ENCODE measurements at regions not wholly inside any gene's neighbourhood (a gene's known extent, or its start where the extent isn't known, plus 50 kb on each side); places are given as distances from the start of the nearest gene placed in this dataset.

GRCh38 chr1:234701737-234702341, 91.9 kb upstream of the IRF2BP2 start:
- H3K27ac ChIP-seq: no peak overlapping the region
- H3K4me1 ChIP-seq: peaks cover 18% of the 10 kb centered on the region
- H3K27me3 ChIP-seq: no peaks in the 10 kb centered on the region
- intact Hi-C loops (cut with DNase I): no loop called here
- no peak for TF ChIP-seq CTCF (IDR thresholded peaks at IDR 0.05)
- DNase-seq (no peak), ATAC-seq (no peak)
- no peaks in the 10 kb centered on the region for H3K9me3 ChIP-seq
- H3K36me3 ChIP-seq: no peaks in the 10 kb centered on the region
- H3K4me3 ChIP-seq: no peak overlapping the region

- no peak for TF ChIP-seq CTCF (IDR thresholded peaks at IDR 0.05)
- ATAC-seq (peak; percentile 64), DNase-seq (no peak)
- Histone ChIP-seq H3K36me3 (no peaks in the 10 kb centered on the region), H3K9me3 (no peaks in the 10 kb centered on the region), H3K27me3 (no peaks in the 10 kb centered on the region), H3K4me1 (peaks cover 7% of the 10 kb centered on the region), H3K4me3 (no peak overlapping the region), H3K27ac (no peak overlapping the region)
- intact Hi-C loops (cut with DNase I): no loop called here
Measured at GRCh38 chr1:234699795-234700665, 90.1 kb upstream of the IRF2BP2 start.

- ATAC-seq (no peak), DNase-seq (no peak)
- no peak for TF ChIP-seq CTCF (IDR thresholded peaks at IDR 0.05)
- intact Hi-C loops (cut with DNase I): no loop called here
- H3K9me3 ChIP-seq: no peaks in the 10 kb centered on the region
- H3K4me1 ChIP-seq: peaks cover 7% of the 10 kb centered on the region
- no peaks in the 10 kb centered on the region for H3K27me3 ChIP-seq
- H3K36me3 ChIP-seq: no peaks in the 10 kb centered on the region
- no peak overlapping the region for H3K4me3 ChIP-seq
- no peak overlapping the region for H3K27ac ChIP-seq
Measured at GRCh38 chr1:234698686-234699085, 88.7 kb upstream of the IRF2BP2 start.

GRCh38 chr1:234697741-234698140, 87.8 kb upstream of the IRF2BP2 start:
- no peak overlapping the region for H3K4me3 ChIP-seq
- no peak for TF ChIP-seq CTCF (IDR thresholded peaks at IDR 0.05)
- peaks cover 7% of the 10 kb centered on the region for H3K4me1 ChIP-seq
- H3K36me3 ChIP-seq: no peaks in the 10 kb centered on the region
- DNase-seq: no peak
- no peaks in the 10 kb centered on the region for H3K9me3 ChIP-seq
- no peak for ATAC-seq
- intact Hi-C loops (cut with DNase I): no loop called here
- no peaks in the 10 kb centered on the region for H3K27me3 ChIP-seq
- no peak overlapping the region for H3K27ac ChIP-seq

- H3K9me3 ChIP-seq: no peaks in the 10 kb centered on the region
- no peak for ATAC-seq
- TF ChIP-seq CTCF (IDR thresholded peaks at IDR 0.05): no peak
- H3K36me3 ChIP-seq: no peaks in the 10 kb centered on the region
- no peak overlapping the region for H3K4me3 ChIP-seq
- DNase-seq: no peak
- H3K27me3 ChIP-seq: no peaks in the 10 kb centered on the region
- H3K27ac ChIP-seq: no peak overlapping the region
- intact Hi-C loops (cut with DNase I): no loop called here
- H3K4me1 ChIP-seq: peaks cover 7% of the 10 kb centered on the region
Measured at GRCh38 chr1:234697015-234697414, 87.0 kb upstream of the IRF2BP2 start.
